ENCODE measurements at regions not wholly inside any gene's neighbourhood (a gene's known extent, or its start where the extent isn't known, plus 50 kb on each side); places are given as distances from the start of the nearest gene placed in this dataset.

GRCh38 chr11:127679816-127680545 is 679.4 kb upstream of the KIRREL3 start:
- Mint-ChIP-seq H3K4me1 (ENCODE audit: unreplicated experiment) (no peaks in the 10 kb centered on the region), H3K9me3 (ENCODE audit: unreplicated experiment) (no peaks in the 10 kb centered on the region), H3K27ac (ENCODE audit: unreplicated experiment) (no peak overlapping the region), H3K4me3 (ENCODE audit: unreplicated experiment) (no peak overlapping the region), H3K36me3 (ENCODE audit: low read depth, unreplicated experiment) (no peaks in the 10 kb centered on the region), H3K27me3 (ENCODE audit: unreplicated experiment) (peaks cover 1% of the 10 kb centered on the region)
- no peak for TF ChIP-seq CTCF (IDR thresholded peaks at IDR 0.05; ENCODE audit: unreplicated experiment)
- no peak for DNase-seq (ENCODE audit: low spot score)

GRCh38 chr11:127678631-127679030 is 678.1 kb upstream of the KIRREL3 start:
- TF ChIP-seq CTCF (IDR thresholded peaks at IDR 0.05; ENCODE audit: unreplicated experiment), result no peak
- Mint-ChIP-seq H3K4me1 (ENCODE audit: unreplicated experiment) (no peaks in the 10 kb centered on the region), H3K27me3 (ENCODE audit: unreplicated experiment) (peaks cover 1% of the 10 kb centered on the region), H3K4me3 (ENCODE audit: unreplicated experiment) (no peak overlapping the region), H3K36me3 (ENCODE audit: low read depth, unreplicated experiment) (no peaks in the 10 kb centered on the region), H3K9me3 (ENCODE audit: unreplicated experiment) (no peaks in the 10 kb centered on the region), H3K27ac (ENCODE audit: unreplicated experiment) (no peak overlapping the region)
- no peak for DNase-seq (ENCODE audit: low spot score)

GRCh38 chr11:127677660-127678425 is 677.3 kb upstream of the KIRREL3 start:
- Mint-ChIP-seq H3K9me3 (ENCODE audit: unreplicated experiment) (no peaks in the 10 kb centered on the region), H3K4me1 (ENCODE audit: unreplicated experiment) (no peaks in the 10 kb centered on the region), H3K27ac (ENCODE audit: unreplicated experiment) (no peak overlapping the region), H3K36me3 (ENCODE audit: low read depth, unreplicated experiment) (no peaks in the 10 kb centered on the region), H3K4me3 (ENCODE audit: unreplicated experiment) (no peak overlapping the region), H3K27me3 (ENCODE audit: unreplicated experiment) (peaks cover 1% of the 10 kb centered on the region)
- TF ChIP-seq CTCF (IDR thresholded peaks at IDR 0.05; ENCODE audit: unreplicated experiment), result no peak
- no peak for DNase-seq (ENCODE audit: low spot score)

- H3K9me3 Mint-ChIP-seq (ENCODE audit: unreplicated experiment), result no peaks in the 10 kb centered on the region
- H3K4me1 Mint-ChIP-seq (ENCODE audit: unreplicated experiment), result no peaks in the 10 kb centered on the region
- DNase-seq (ENCODE audit: low spot score), result no peak
- no peaks in the 10 kb centered on the region for H3K36me3 Mint-ChIP-seq (ENCODE audit: low read depth, unreplicated experiment)
- H3K4me3 Mint-ChIP-seq (ENCODE audit: unreplicated experiment), result no peak overlapping the region
- no peak for TF ChIP-seq CTCF (IDR thresholded peaks at IDR 0.05; ENCODE audit: unreplicated experiment)
- H3K27me3 Mint-ChIP-seq (ENCODE audit: unreplicated experiment), result peaks cover 1% of the 10 kb centered on the region
- H3K27ac Mint-ChIP-seq (ENCODE audit: unreplicated experiment), result no peak overlapping the region
These were observed 675.0 kb upstream of the KIRREL3 start for GRCh38 chr11:127675581-127675980.

GRCh38 chr11:127674754-127675153 is 674.2 kb upstream of the KIRREL3 start:
- no peak overlapping the region for H3K27ac Mint-ChIP-seq (ENCODE audit: unreplicated experiment)
- no peaks in the 10 kb centered on the region for H3K4me1 Mint-ChIP-seq (ENCODE audit: unreplicated experiment)
- DNase-seq (ENCODE audit: low spot score), result no peak
- H3K27me3 Mint-ChIP-seq (ENCODE audit: unreplicated experiment), result peaks cover 1% of the 10 kb centered on the region
- no peak for TF ChIP-seq CTCF (IDR thresholded peaks at IDR 0.05; ENCODE audit: unreplicated experiment)
- no peaks in the 10 kb centered on the region for H3K36me3 Mint-ChIP-seq (ENCODE audit: low read depth, unreplicated experiment)
- H3K9me3 Mint-ChIP-seq (ENCODE audit: unreplicated experiment), result no peaks in the 10 kb centered on the region
- no peak overlapping the region for H3K4me3 Mint-ChIP-seq (ENCODE audit: unreplicated experiment)
